Mesenchymal stem cell (in vitro differentiated cells and primary cell): ENCODE measurements at regions not wholly inside any gene's neighbourhood (a gene's known extent, or its start where the extent isn't known, plus 50 kb on each side); places are given as distances from the start of the nearest gene placed in this dataset.
"Not testable (repeated sequence)": the region's sequence is repeated elsewhere in the genome, so short reads cannot be mapped to it uniquely, and the experiment has no call there.

Source experiments
- DNase-seq: peaks from one replicate; pipeline ENCODE4 v3.0.0-alpha.2; 2013
- H2AFZ ChIP-seq: one replicate; pipeline ENCODE4 v1.6.1; 2013; ENCODE audit warnings: low read depth, mild to moderate bottlenecking, control low read depth, inconsistent platforms, low read length, moderate library complexity
- H2AK5ac ChIP-seq: 2 replicates; pipeline ENCODE4 v1.6.1; 2013; ENCODE audit warnings: low read length, moderate library complexity, mild to moderate bottlenecking, inconsistent platforms; ENCODE audit not compliant: severe bottlenecking
- H2BK120ac ChIP-seq: one replicate; pipeline ENCODE4 v1.6.1; 2013; ENCODE audit warnings: low read depth, mild to moderate bottlenecking, inconsistent platforms, low read length, moderate library complexity
- H2BK12ac ChIP-seq, 2 experiments: one replicate each; pipeline ENCODE4 v1.6.1; 2013; ENCODE audit warnings: inconsistent platforms in 2 of 2, low read length in 2 of 2, mild to moderate bottlenecking in 2 of 2, moderate library complexity in 2 of 2, control low read depth in 1 of 2
- H2BK15ac ChIP-seq: one replicate; pipeline ENCODE4 v1.6.1; 2013; ENCODE audit warnings: mild to moderate bottlenecking, low read depth, inconsistent platforms; ENCODE audit not compliant: poor library complexity, severe bottlenecking
- H2BK5ac ChIP-seq: 2 replicates; pipeline ENCODE4 v1.6.1; 2013; ENCODE audit warnings: low read depth, mild to moderate bottlenecking, low read length, control low read depth, inconsistent platforms; ENCODE audit not compliant: poor library complexity, severe bottlenecking
- H3K14ac ChIP-seq, 2 experiments: one replicate each; pipeline ENCODE4 v1.6.1; 2013; ENCODE audit warnings: inconsistent platforms in 2 of 2, low read length in 2 of 2, control low read depth in 1 of 2, mild to moderate bottlenecking in 1 of 2, moderate library complexity in 1 of 2
- H3K18ac ChIP-seq, 2 experiments: one replicate each; pipeline ENCODE4 v1.6.1; 2013; ENCODE audit warnings: inconsistent platforms in 2 of 2, low read length in 2 of 2, control low read depth in 1 of 2, low read depth in 1 of 2, mild to moderate bottlenecking in 1 of 2
- H3K23ac ChIP-seq, 2 experiments: one replicate each; pipeline ENCODE4 v1.6.1; 2013; ENCODE audit warnings: inconsistent platforms in 2 of 2, low read length in 2 of 2, mild to moderate bottlenecking in 2 of 2, moderate library complexity in 2 of 2, control low read depth in 1 of 2
- H3K27ac ChIP-seq: 2 replicates; pipeline ENCODE4 v1.5.1; 2013; ENCODE audit warnings: mild to moderate bottlenecking, moderate library complexity, low read length, control low read depth, inconsistent platforms; ENCODE audit not compliant: poor library complexity, severe bottlenecking
- H3K27me3 ChIP-seq, 2 experiments: 2 replicates each; pipeline versions ENCODE4 v1.6.1 to v1.7.0; 2013; ENCODE audit warnings: low read length in 2 of 2, mild to moderate bottlenecking in 2 of 2, moderate library complexity in 2 of 2, control low read depth in 1 of 2, inconsistent platforms in 1 of 2; ENCODE audit not compliant: control insufficient read depth in 1 of 2, insufficient read depth in 1 of 2
- H3K36me3 ChIP-seq, 2 experiments: 2 replicates each; pipeline versions ENCODE4 v1.6.1 to v1.7.0; 2013; ENCODE audit warnings: low read length in 2 of 2, control low read depth in 1 of 2, inconsistent platforms in 1 of 2, low read depth in 1 of 2, mild to moderate bottlenecking in 1 of 2; ENCODE audit not compliant: insufficient read depth in 2 of 2, control insufficient read depth in 1 of 2
- H3K4ac ChIP-seq, 2 experiments: one replicate each; pipeline ENCODE4 v1.6.1; 2013; ENCODE audit warnings: inconsistent platforms in 2 of 2, low read length in 2 of 2, mild to moderate bottlenecking in 2 of 2, moderate library complexity in 2 of 2, control low read depth in 1 of 2, low read depth in 1 of 2
- H3K4me1 ChIP-seq: 2 replicates; pipeline ENCODE4 v1.6.1; 2013; ENCODE audit warnings: low read depth, low read length, control low read depth; ENCODE audit not compliant: control insufficient read depth, insufficient read depth
- H3K4me2 ChIP-seq: 2 replicates; pipeline ENCODE4 v1.6.1; 2013; ENCODE audit warnings: low read length, mild to moderate bottlenecking, inconsistent platforms; ENCODE audit not compliant: poor library complexity, severe bottlenecking
- H3K4me3 ChIP-seq, 2 experiments: 2 replicates each; pipeline versions ENCODE4 v1.5.1 to v1.7.0; 2013; ENCODE audit warnings: low read length in 2 of 2, mild to moderate bottlenecking in 2 of 2, control low read depth in 1 of 2, low read depth in 1 of 2; ENCODE audit not compliant: insufficient read depth in 1 of 2
- H3K79me1 ChIP-seq: replicated peaks from 2 replicates; pipeline ENCODE4 v1.6.1; 2013; ENCODE audit warnings: mild to moderate bottlenecking, control low read depth, low read length, inconsistent platforms; ENCODE audit not compliant: poor library complexity, severe bottlenecking
- H3K9ac ChIP-seq: 2 replicates; pipeline ENCODE4 v1.7.0; 2013; ENCODE audit warnings: mild to moderate bottlenecking, low read length, moderate library complexity
- H3K9me3 ChIP-seq: 2 replicates; pipeline ENCODE4 v1.7.0; 2013; ENCODE audit warnings: mild to moderate bottlenecking, low read length; ENCODE audit not compliant: control insufficient read depth
- H4K8ac ChIP-seq: one replicate; pipeline ENCODE4 v1.6.1; 2013; ENCODE audit warnings: inconsistent platforms, mild to moderate bottlenecking, low read length, moderate library complexity
- H4K91ac ChIP-seq: one replicate; pipeline ENCODE4 v1.6.1; 2013; ENCODE audit warnings: mild to moderate bottlenecking, low read length, inconsistent platforms
- WGBS: methylation state at CpG from one replicate; pipeline ENCODE4 v1.1.7; 2013; ENCODE audit warnings: mixed read lengths; 5-methylcytosine and 5-hydroxymethylcytosine counted together

GRCh38 chr22:10526079-10526478 lies 5001.9 kb upstream of the OR11H1 start:
- not testable (repeated sequence) for H2BK12ac ChIP-seq
- 100% methylated on average over 4 of the region's 54 CpGs for WGBS

GRCh38 chr22:10531141-10531540 lies 4996.9 kb upstream of the OR11H1 start:
- WGBS = no CpG with 5 or more reads among the region's 4 CpGs
- H3K9ac ChIP-seq, H3K4me2 ChIP-seq: not testable (repeated sequence)

More at GRCh38 chr22:10526079-10526478, 5001.9 kb upstream of the OR11H1 start:
- H3K18ac ChIP-seq, H2AFZ ChIP-seq, H3K9ac ChIP-seq, H2AK5ac ChIP-seq, H3K4me1 ChIP-seq, H3K9me3 ChIP-seq, DNase-seq, H3K4ac ChIP-seq, H2BK120ac ChIP-seq, H4K91ac ChIP-seq, H2BK15ac ChIP-seq, H3K36me3 ChIP-seq, H4K8ac ChIP-seq, H3K14ac ChIP-seq, H3K23ac ChIP-seq, H3K79me1 ChIP-seq, H3K4me3 ChIP-seq, H3K27me3 ChIP-seq, H3K27ac ChIP-seq, H3K4me2 ChIP-seq, H2BK5ac ChIP-seq: not testable (repeated sequence)

GRCh38 chr22:10572531-10572930 lies 4955.5 kb upstream of the OR11H1 start:
- not testable (repeated sequence) for H3K4me1 ChIP-seq, H3K18ac ChIP-seq, H3K9me3 ChIP-seq, H4K91ac ChIP-seq, H2BK120ac ChIP-seq, H2AFZ ChIP-seq, DNase-seq, H3K36me3 ChIP-seq, H4K8ac ChIP-seq, H3K4ac ChIP-seq, H2BK5ac ChIP-seq, H3K9ac ChIP-seq, H3K27ac ChIP-seq, H2AK5ac ChIP-seq, H3K14ac ChIP-seq, H2BK12ac ChIP-seq, H3K4me3 ChIP-seq, H3K27me3 ChIP-seq, H3K4me2 ChIP-seq, H3K79me1 ChIP-seq, H2BK15ac ChIP-seq, H3K23ac ChIP-seq
- over 99% methylated on average over 13 of the region's 42 CpGs for WGBS

More at GRCh38 chr22:10531141-10531540, 4996.9 kb upstream of the OR11H1 start:
- H3K4ac ChIP-seq, H3K27me3 ChIP-seq, H4K91ac ChIP-seq, DNase-seq, H3K23ac ChIP-seq, H3K36me3 ChIP-seq, H3K4me1 ChIP-seq, H2AK5ac ChIP-seq, H3K9me3 ChIP-seq, H2BK15ac ChIP-seq, H3K18ac ChIP-seq, H4K8ac ChIP-seq, H2BK5ac ChIP-seq, H2BK120ac ChIP-seq, H3K4me3 ChIP-seq, H3K79me1 ChIP-seq, H3K27ac ChIP-seq, H3K14ac ChIP-seq, H2AFZ ChIP-seq, H2BK12ac ChIP-seq: not testable (repeated sequence)

GRCh38 chr22:10601071-10601470 lies 4926.9 kb upstream of the OR11H1 start:
- not testable (repeated sequence) for H3K4me3 ChIP-seq, H3K9ac ChIP-seq, H3K27ac ChIP-seq, H3K36me3 ChIP-seq, H3K4me2 ChIP-seq, H3K4me1 ChIP-seq, H3K14ac ChIP-seq, H3K9me3 ChIP-seq, H3K23ac ChIP-seq, H3K4ac ChIP-seq, H2BK120ac ChIP-seq, DNase-seq, H4K8ac ChIP-seq, H2AFZ ChIP-seq, H3K27me3 ChIP-seq, H2BK12ac ChIP-seq, H4K91ac ChIP-seq, H3K79me1 ChIP-seq, H2BK15ac ChIP-seq, H3K18ac ChIP-seq, H2AK5ac ChIP-seq, H2BK5ac ChIP-seq
- no CpG with 5 or more reads among the region's 2 CpGs for WGBS
